ENCODE measurements at regions not wholly inside any gene's neighbourhood (a gene's known extent, or its start where the extent isn't known, plus 50 kb on each side); places are given as distances from the start of the nearest gene placed in this dataset.
A peak's percentile ranks its signal among the peaks of the same experiment; 100 is the strongest.

GRCh38 chr13:40274103-40274502 lies 392.3 kb downstream of the FOXO1 start:
- DNase-seq (ENCODE audit: low read depth in 2 of 2, low spot score in 1 of 2), result no peak

- no peak for DNase-seq (ENCODE audit: low read depth in 2 of 2, low spot score in 1 of 2)
Measured at GRCh38 chr13:40275155-40275554, 391.3 kb downstream of the FOXO1 start.

- no peak for DNase-seq (ENCODE audit: low read depth in 2 of 2, low spot score in 1 of 2)
Measured at GRCh38 chr13:40275636-40276035, 390.8 kb downstream of the FOXO1 start.

GRCh38 chr13:40283666-40284065 lies 382.8 kb downstream of the FOXO1 start:
- DNase-seq (ENCODE audit: low read depth in 2 of 2, low spot score in 1 of 2), result no peak

- no peak for DNase-seq (ENCODE audit: low read depth in 2 of 2, low spot score in 1 of 2)
Measured at GRCh38 chr13:40285634-40286033, 380.8 kb downstream of the FOXO1 start.

- no peak for DNase-seq (ENCODE audit: low read depth in 2 of 2, low spot score in 1 of 2)
Measured at GRCh38 chr13:40287428-40287827, 379.0 kb downstream of the FOXO1 start.

- DNase-seq (ENCODE audit: low read depth in 2 of 2, low spot score in 1 of 2), result no peak
Measured at GRCh38 chr13:40288259-40288658, 378.2 kb downstream of the FOXO1 start.

GRCh38 chr13:40290758-40291157 lies 375.7 kb downstream of the FOXO1 start:
- no peak for DNase-seq (ENCODE audit: low read depth in 2 of 2, low spot score in 1 of 2)

- DNase-seq (ENCODE audit: low read depth in 2 of 2, low spot score in 1 of 2), result no peak
Measured at GRCh38 chr13:40292108-40292507, 374.3 kb downstream of the FOXO1 start.

GRCh38 chr13:40292536-40292935 lies 373.9 kb downstream of the FOXO1 start:
- DNase-seq (ENCODE audit: low read depth in 2 of 2, low spot score in 1 of 2), result no peak

GRCh38 chr13:40302351-40302750 lies 364.1 kb downstream of the FOXO1 start:
- no peak for DNase-seq (ENCODE audit: low read depth in 2 of 2, low spot score in 1 of 2)

GRCh38 chr13:40304391-40304790 lies 362.1 kb downstream of the FOXO1 start:
- no peak for DNase-seq (ENCODE audit: low read depth in 2 of 2, low spot score in 1 of 2)

GRCh38 chr13:40306817-40307216 lies 359.6 kb downstream of the FOXO1 start:
- DNase-seq (ENCODE audit: low read depth in 2 of 2, low spot score in 1 of 2), result no peak

GRCh38 chr13:40309881-40310280 lies 356.6 kb downstream of the FOXO1 start:
- no peak for DNase-seq (ENCODE audit: low read depth in 2 of 2, low spot score in 1 of 2)

- no peak for DNase-seq (ENCODE audit: low read depth in 2 of 2, low spot score in 1 of 2)
Measured at GRCh38 chr13:40311356-40312101, 354.9 kb downstream of the FOXO1 start.

GRCh38 chr13:40313269-40314200 lies 352.9 kb downstream of the FOXO1 start:
- DNase-seq (ENCODE audit: low read depth in 2 of 2, low spot score in 1 of 2), result no peak

- DNase-seq (ENCODE audit: low read depth in 2 of 2, low spot score in 1 of 2), result peak in 1 of 2 donors; percentile 11
Measured at GRCh38 chr13:40315416-40316064, 350.9 kb downstream of the FOXO1 start.

- no peak for DNase-seq (ENCODE audit: low read depth in 2 of 2, low spot score in 1 of 2)
Measured at GRCh38 chr13:40316301-40316700, 350.1 kb downstream of the FOXO1 start.

- no peak for DNase-seq (ENCODE audit: low read depth in 2 of 2, low spot score in 1 of 2)
Measured at GRCh38 chr13:40317980-40318327, 348.5 kb downstream of the FOXO1 start.

GRCh38 chr13:40318366-40318765 lies 348.1 kb downstream of the FOXO1 start:
- DNase-seq (ENCODE audit: low read depth in 2 of 2, low spot score in 1 of 2), result no peak

- DNase-seq (ENCODE audit: low read depth in 2 of 2, low spot score in 1 of 2), result no peak
Measured at GRCh38 chr13:40319699-40320579, 346.5 kb downstream of the FOXO1 start.

Measured in stimulated activated CD8-positive, alpha-beta memory T cell treated with anti-CD3 and anti-CD28 coated beads, Interleukin-4, amount 100 ng/mL, for 1 hour (primary cell).